Effector memory CD8-positive, alpha-beta T cell (primary cell): ENCODE measurements at regions not wholly inside any gene's neighbourhood (a gene's known extent, or its start where the extent isn't known, plus 50 kb on each side); places are given as distances from the start of the nearest gene placed in this dataset.
"Not testable (repeated sequence)": the region's sequence is repeated elsewhere in the genome, so short reads cannot be mapped to it uniquely, and the experiment has no call there.

Experiments
- ATAC-seq: fragments of 150-1000 bp; cut with Tn5 transposase; replicated peaks from 2 replicates; pipeline ENCODE4 v1.10.0; 2021; ENCODE audit warnings: mild to moderate bottlenecking, moderate library complexity
- DNase-seq, 3 experiments: peaks; one replicate each; pipeline ENCODE4 v3.0.0; 2021
- H3K27ac Mint-ChIP-seq, 2 donors: one replicate each; pipeline ENCODE4 v1.8.0; 2022; ENCODE audit warnings: mild to moderate bottlenecking in 2 of 2, mixed read lengths in 2 of 2, moderate library complexity in 2 of 2
- H3K27me3 Mint-ChIP-seq, 2 donors: one replicate each; pipeline ENCODE4 v1.8.0; 2022; ENCODE audit warnings: mixed read lengths in 2 of 2
- H3K36me3 Mint-ChIP-seq: one replicate; pipeline ENCODE4 v1.8.0; 2022; ENCODE audit warnings: mild to moderate bottlenecking, moderate library complexity, mixed read lengths; ENCODE audit not compliant: insufficient read depth
- H3K4me1 Mint-ChIP-seq, 2 donors: one replicate each; pipeline ENCODE4 v1.8.0; 2022; ENCODE audit warnings: low read depth in 2 of 2, mixed read lengths in 2 of 2
- H3K4me3 Mint-ChIP-seq, 2 donors: one replicate each; pipeline ENCODE4 v1.8.0; 2022; ENCODE audit warnings: mild to moderate bottlenecking in 2 of 2, mixed read lengths in 2 of 2, moderate library complexity in 2 of 2
- H3K9me3 Mint-ChIP-seq, 2 donors: one replicate each; pipeline ENCODE4 v1.8.0; 2022; ENCODE audit warnings: mixed read lengths in 2 of 2

- not testable (repeated sequence) for H3K4me3 Mint-ChIP-seq, H3K27ac Mint-ChIP-seq, H3K4me1 Mint-ChIP-seq, H3K36me3 Mint-ChIP-seq, ATAC-seq, DNase-seq, H3K9me3 Mint-ChIP-seq, H3K27me3 Mint-ChIP-seq
Observed at GRCh38 chr4:9696561-9696960, 84.9 kb upstream of the DRD5 start.

- peaks cover 0 to 10% of the 10 kb centered on the region in 2 donors for H3K27me3 Mint-ChIP-seq
- not testable (repeated sequence) for H3K36me3 Mint-ChIP-seq, H3K4me3 Mint-ChIP-seq, H3K27ac Mint-ChIP-seq, ATAC-seq, DNase-seq, H3K9me3 Mint-ChIP-seq
- H3K4me1 Mint-ChIP-seq: peaks cover 8 to 12% of the 10 kb centered on the region in 2 donors
Observed at GRCh38 chr4:9702019-9702418, 79.4 kb upstream of the DRD5 start.

- H3K9me3 Mint-ChIP-seq, H3K27ac Mint-ChIP-seq, ATAC-seq, DNase-seq, H3K36me3 Mint-ChIP-seq, H3K4me3 Mint-ChIP-seq: not testable (repeated sequence)
- Mint-ChIP-seq H3K4me1 (peaks cover 8 to 12% of the 10 kb centered on the region in 2 donors), H3K27me3 (peaks cover 0 to 10% of the 10 kb centered on the region in 2 donors)
Observed at GRCh38 chr4:9702696-9703095, 78.7 kb upstream of the DRD5 start.

- H3K4me1 Mint-ChIP-seq: peaks cover 8 to 12% of the 10 kb centered on the region in 2 donors
- H3K36me3 Mint-ChIP-seq: peaks cover 6% of the 10 kb centered on the region
- H3K9me3 Mint-ChIP-seq: no peaks in the 10 kb centered on the region
- peaks cover 0 to 10% of the 10 kb centered on the region in 2 donors for H3K27me3 Mint-ChIP-seq
- H3K27ac Mint-ChIP-seq: no peak overlapping the region
- H3K4me3 Mint-ChIP-seq: no peak overlapping the region
- ATAC-seq (peak; percentile 39), DNase-seq (peak; percentile 43 to 55 (median 48))
Observed at GRCh38 chr4:9703391-9703790, 78.0 kb upstream of the DRD5 start.

GRCh38 chr4:9704126-9704525 is 77.3 kb upstream of the DRD5 start:
- H3K27ac Mint-ChIP-seq, DNase-seq, H3K9me3 Mint-ChIP-seq, H3K4me3 Mint-ChIP-seq, ATAC-seq, H3K36me3 Mint-ChIP-seq: not testable (repeated sequence)
- Mint-ChIP-seq H3K27me3 (peaks cover 0 to 10% of the 10 kb centered on the region in 2 donors), H3K4me1 (peaks cover 8 to 12% of the 10 kb centered on the region in 2 donors)

- peaks cover 0 to 10% of the 10 kb centered on the region in 2 donors for H3K27me3 Mint-ChIP-seq
- ATAC-seq (no peak), DNase-seq (no peak)
- peaks cover 6% of the 10 kb centered on the region for H3K36me3 Mint-ChIP-seq
- H3K4me1 Mint-ChIP-seq: peaks cover 8 to 12% of the 10 kb centered on the region in 2 donors
- H3K9me3 Mint-ChIP-seq: no peaks in the 10 kb centered on the region
- H3K27ac Mint-ChIP-seq: no peak overlapping the region
- H3K4me3 Mint-ChIP-seq: no peak overlapping the region
Observed at GRCh38 chr4:9704551-9705332, 76.7 kb upstream of the DRD5 start.

GRCh38 chr4:9707281-9707680 is 74.2 kb upstream of the DRD5 start:
- H3K27ac Mint-ChIP-seq, H3K4me3 Mint-ChIP-seq, ATAC-seq, H3K9me3 Mint-ChIP-seq, H3K36me3 Mint-ChIP-seq, DNase-seq: not testable (repeated sequence)
- Mint-ChIP-seq H3K27me3 (peaks cover 0 to 10% of the 10 kb centered on the region in 2 donors), H3K4me1 (peaks cover 8 to 12% of the 10 kb centered on the region in 2 donors)

GRCh38 chr4:9707936-9708335 is 73.5 kb upstream of the DRD5 start:
- Mint-ChIP-seq H3K4me1 (peaks cover 8 to 12% of the 10 kb centered on the region in 2 donors), H3K27me3 (peaks cover 0 to 10% of the 10 kb centered on the region in 2 donors)
- H3K9me3 Mint-ChIP-seq, DNase-seq, H3K36me3 Mint-ChIP-seq, H3K27ac Mint-ChIP-seq, H3K4me3 Mint-ChIP-seq, ATAC-seq: not testable (repeated sequence)

- Mint-ChIP-seq H3K9me3 (no peaks in the 10 kb centered on the region), H3K4me3 (no peak overlapping the region), H3K36me3 (no peaks in the 10 kb centered on the region), H3K27ac (no peak overlapping the region), H3K4me1 (no peaks in the 10 kb centered on the region), H3K27me3 (peaks cover 0 to under 1% of the 10 kb centered on the region in 2 donors)
- ATAC-seq (no peak), DNase-seq (no peak)
Observed at GRCh38 chr4:9709724-9710123, 71.7 kb upstream of the DRD5 start.

GRCh38 chr4:9715271-9715670 is 66.2 kb upstream of the DRD5 start:
- not testable (repeated sequence) for H3K4me3 Mint-ChIP-seq, H3K4me1 Mint-ChIP-seq, ATAC-seq, DNase-seq, H3K27ac Mint-ChIP-seq, H3K9me3 Mint-ChIP-seq, H3K36me3 Mint-ChIP-seq
- H3K27me3 Mint-ChIP-seq: peaks cover 13 to 28% of the 10 kb centered on the region in 2 donors

- H3K36me3 Mint-ChIP-seq: no peaks in the 10 kb centered on the region
- peaks cover 20 to 36% of the 10 kb centered on the region in 2 donors for H3K27me3 Mint-ChIP-seq
- DNase-seq (no peak), ATAC-seq (no peak)
- no peaks in the 10 kb centered on the region for H3K9me3 Mint-ChIP-seq
- H3K27ac Mint-ChIP-seq: no peak overlapping the region
- no peaks in the 10 kb centered on the region for H3K4me1 Mint-ChIP-seq
- H3K4me3 Mint-ChIP-seq: no peak overlapping the region
Observed at GRCh38 chr4:9716093-9716492, 65.3 kb upstream of the DRD5 start.

GRCh38 chr4:9718246-9718939 is 63.0 kb upstream of the DRD5 start:
- H3K27me3 Mint-ChIP-seq: peaks cover 27 to 44% of the 10 kb centered on the region in 2 donors
- H3K9me3 Mint-ChIP-seq, ATAC-seq, H3K4me3 Mint-ChIP-seq, H3K4me1 Mint-ChIP-seq, DNase-seq, H3K36me3 Mint-ChIP-seq, H3K27ac Mint-ChIP-seq: not testable (repeated sequence)

- H3K36me3 Mint-ChIP-seq, H3K4me3 Mint-ChIP-seq, DNase-seq, ATAC-seq, H3K9me3 Mint-ChIP-seq, H3K4me1 Mint-ChIP-seq, H3K27ac Mint-ChIP-seq: not testable (repeated sequence)
- H3K27me3 Mint-ChIP-seq: peaks cover 33 to 52% of the 10 kb centered on the region in 2 donors
Observed at GRCh38 chr4:9722131-9722530, 59.3 kb upstream of the DRD5 start.
